ENCODE measurements at regions not wholly inside any gene's neighbourhood (a gene's known extent, or its start where the extent isn't known, plus 50 kb on each side); places are given as distances from the start of the nearest gene placed in this dataset.
A peak's percentile ranks its signal among the peaks of the same experiment; 100 is the strongest.
"Not testable (repeated sequence)": the region's sequence is repeated elsewhere in the genome, so short reads cannot be mapped to it uniquely, and the experiment has no call there.

DNA sequence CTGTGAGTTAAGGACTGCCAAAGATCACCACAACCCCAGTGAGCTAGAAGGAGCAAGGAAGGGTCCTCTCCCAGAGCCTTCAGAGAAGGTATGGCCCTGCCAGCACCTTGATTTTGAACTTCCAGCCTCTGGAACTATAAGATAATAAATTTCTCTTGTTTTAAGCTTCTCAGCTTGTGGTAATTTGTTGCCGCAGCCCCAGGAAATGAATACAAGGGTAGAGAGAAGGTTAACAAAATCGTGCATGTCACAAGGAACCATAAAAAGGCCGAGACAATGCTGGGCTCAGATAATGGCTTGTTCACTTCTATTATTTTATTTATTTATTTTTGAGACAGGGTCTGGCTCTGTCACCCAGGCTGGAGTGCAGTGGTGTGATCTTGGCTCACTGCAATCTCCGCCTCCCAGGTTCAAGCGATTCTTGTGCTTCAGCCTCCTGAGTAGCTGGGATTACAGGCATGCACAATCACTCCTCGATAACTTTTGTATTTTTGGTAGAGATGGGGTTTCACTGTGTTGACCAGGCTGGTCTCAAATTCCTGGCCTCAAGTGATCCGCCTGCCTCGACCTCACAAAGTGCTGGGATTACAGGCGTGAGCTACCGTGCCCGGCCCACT, 71.5 kb downstream of the WSB1 start:
- DNase-seq (ENCODE audit: low spot score): not testable (repeated sequence)

GRCh38 chr17:27366437-27366836, 72.5 kb downstream of the WSB1 start:
- DNase-seq (ENCODE audit: low spot score): no peak

DNA sequence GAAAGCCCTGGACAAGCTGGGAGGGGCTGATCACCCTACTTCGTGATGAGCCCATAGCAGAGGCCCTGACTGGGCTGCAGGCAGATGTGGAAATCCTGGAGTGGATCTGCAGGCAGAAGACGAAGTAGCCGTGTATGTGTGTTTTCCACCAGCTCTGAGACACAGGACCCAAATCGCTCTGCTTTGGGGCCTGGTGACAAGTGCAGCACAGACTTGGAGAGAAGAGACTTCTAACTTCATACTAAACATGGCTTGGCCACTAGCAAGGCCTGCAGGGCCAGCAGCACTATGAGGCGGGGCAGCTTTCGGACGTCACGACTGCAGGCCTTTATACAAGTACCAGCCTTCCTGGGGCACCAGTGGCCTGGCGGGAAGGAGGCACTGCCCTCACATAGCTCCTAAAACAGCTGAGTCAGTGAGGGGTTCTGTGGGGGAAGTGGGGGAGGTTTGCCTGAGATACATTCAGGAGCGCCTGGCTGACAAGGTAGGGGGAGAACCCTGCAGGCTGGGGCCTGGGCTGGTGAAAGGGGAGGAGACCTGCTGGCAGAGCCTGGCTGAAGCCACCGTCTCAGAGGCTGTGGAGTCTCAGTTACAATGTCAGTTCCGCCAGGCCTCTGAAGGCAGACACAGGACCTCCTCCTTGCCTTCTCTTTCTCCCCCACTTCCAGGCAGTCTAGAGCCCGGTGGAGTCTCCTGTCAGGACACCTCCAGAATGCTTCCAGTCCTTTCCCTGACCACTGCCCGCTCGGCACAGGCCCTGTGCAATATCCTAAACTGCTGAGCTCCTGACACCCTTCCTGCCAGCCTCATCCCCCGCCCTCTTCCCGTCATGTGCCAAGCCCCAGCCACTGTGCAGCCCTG, 73.4 kb downstream of the WSB1 start:
- DNase-seq (ENCODE audit: low spot score): no peak

DNA sequence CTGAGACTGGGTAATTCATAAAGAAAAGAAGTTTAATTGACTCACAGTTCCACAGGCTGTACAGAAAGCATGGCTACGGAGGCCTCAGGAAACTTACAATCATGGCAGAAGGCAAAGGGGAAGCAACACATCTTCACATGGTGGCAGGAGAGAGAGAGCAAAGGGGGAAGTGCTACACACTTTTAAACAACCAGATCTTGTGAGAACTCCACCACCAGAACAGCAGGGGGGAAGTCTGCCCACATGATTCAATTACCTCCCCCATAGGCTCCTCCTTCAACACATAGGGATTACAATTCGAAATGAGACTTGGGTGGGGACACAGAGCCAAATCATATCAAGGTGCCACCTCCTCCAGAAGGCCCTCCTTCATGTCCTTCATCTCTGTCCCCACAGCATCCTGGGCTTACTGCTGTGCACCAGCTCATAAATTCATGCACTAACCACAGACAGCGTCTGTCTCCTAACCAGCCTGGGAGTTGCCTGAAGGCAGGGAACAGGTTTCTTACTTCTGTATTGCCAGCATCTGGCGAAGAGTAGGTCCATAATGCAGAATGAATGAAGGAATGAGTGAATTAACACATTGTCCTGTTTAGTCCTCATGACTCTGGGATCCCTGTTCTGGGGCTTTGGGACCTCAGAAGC, 74.4 kb downstream of the WSB1 start:
- no peak for DNase-seq (ENCODE audit: low spot score)

- DNase-seq (ENCODE audit: low spot score): no peak
These were observed 75.1 kb downstream of the WSB1 start for GRCh38 chr17:27368980-27369379.

DNA sequence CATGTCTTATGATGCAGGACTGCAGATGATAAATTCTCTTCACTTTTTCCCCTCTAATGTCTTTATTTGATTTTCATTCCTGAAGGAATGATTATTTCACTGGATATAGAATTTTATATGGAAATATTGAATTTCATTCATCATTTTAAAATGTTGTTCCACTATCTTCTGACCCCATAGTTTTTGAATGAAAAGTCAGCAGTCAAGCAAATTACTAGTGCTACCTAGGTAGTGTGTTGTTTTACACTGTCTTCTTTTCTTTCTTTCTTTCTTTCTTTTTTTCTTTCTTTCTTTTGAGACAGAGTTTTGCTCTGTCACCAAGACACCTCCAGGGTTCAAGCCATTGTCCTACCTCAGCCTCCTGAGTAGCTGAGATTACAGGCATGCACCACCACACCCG, 76.9 kb downstream of the WSB1 start:
- no peak for DNase-seq (ENCODE audit: low spot score)

- not testable (repeated sequence) for DNase-seq (ENCODE audit: low spot score)
These were observed 79.8 kb downstream of the WSB1 start for GRCh38 chr17:27373695-27374094.

DNA sequence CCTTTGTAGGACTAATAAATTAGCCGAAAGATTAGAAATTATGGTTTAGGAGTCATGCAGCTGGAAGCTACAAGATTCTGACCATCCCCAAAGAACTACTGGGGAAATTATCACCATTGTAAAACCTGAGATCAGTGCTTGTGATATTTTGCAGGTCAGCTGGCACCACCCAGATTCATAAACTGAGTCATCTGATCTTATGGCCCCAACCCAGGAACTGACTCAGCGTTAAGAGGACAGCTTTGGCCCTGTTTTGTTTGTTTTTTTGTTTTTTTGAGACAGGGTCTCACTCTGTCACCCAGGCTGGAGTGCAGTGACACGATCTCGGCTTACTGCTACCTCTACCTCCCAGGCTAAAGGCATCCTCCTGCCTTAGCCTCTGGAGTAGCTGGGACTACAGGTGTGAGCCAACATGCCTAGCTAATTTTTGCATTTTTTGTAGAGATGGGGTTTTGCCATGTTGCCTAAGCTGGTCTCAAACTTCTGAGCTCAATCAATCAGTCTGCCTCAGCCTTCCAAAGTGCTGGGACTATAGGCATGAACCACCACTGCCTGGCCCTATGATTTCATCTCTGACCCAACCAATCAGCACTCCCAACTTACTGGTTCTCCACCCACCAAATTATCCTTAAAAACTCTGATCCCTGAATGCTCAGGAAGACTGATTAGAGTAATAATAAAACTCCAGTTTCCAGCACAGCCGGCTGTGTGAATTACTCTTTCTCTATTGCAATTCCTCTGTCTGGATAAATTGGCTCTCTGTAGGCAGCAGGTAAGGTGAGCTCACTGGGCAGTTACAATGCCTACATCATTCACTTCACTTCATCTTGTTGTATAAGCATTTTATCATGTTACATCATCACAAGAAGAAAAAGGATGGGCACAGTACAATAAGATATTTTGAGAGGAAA, 79.4 kb upstream of the KSR1 start:
- no peak for DNase-seq (ENCODE audit: low spot score)

DNA sequence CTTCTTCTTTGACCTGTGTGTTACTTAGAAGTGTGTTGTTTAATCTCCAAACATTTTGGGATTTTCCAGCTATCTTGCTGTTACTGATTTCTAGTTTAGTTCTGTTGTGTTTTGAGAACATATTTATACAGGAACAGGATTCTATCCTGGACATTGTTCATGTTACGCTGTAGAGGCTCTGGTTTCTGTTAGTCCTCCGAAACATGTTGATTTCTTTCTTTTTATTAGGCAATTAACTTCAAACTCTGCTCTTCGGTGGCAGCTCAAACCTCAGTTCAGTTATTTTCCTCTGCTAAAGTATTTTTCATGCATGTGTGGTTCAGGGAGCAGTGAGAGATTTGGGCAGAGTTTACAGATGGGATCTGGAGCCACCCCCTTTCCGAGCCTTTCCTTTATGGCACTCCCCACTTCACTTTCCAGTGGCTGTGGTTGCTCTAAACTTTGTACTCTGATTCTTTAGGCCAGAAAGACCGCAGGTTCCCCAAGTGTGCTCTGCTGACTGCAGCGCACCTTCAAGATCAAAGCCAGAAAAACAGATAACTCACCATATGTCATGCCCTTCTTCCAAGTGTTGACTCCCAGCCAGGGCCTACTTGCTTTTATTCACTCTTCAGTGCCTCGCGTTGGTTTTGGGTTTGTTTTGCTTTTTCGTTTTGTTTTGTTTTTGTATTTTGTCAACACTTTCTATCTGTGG, 77.6 kb upstream of the KSR1 start:
- no peak for DNase-seq (ENCODE audit: low spot score)

GRCh38 chr17:27379888-27380533, 76.2 kb upstream of the KSR1 start:
- peak; percentile 33 for DNase-seq (ENCODE audit: low spot score)

DNA sequence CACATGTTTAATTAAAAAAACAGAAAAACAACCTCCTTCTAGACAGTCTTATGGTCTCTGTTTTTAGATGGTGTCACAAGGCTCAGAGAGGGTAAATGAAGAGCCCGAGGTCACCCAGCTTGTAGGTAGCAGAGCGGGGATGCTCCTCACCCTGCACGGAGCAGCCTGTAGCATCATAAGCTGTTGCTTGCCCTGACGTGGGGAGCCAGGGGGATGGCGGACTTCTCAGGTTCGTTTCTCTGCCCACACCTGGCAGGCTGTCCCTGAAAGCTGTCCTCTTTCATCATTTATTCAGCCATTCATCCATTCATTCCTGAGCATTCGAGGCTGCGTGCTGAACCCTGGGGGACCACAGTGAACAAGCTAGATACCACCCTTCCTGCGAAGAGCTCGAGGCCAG, 75.7 kb upstream of the KSR1 start:
- no peak for DNase-seq (ENCODE audit: low spot score)

DNA sequence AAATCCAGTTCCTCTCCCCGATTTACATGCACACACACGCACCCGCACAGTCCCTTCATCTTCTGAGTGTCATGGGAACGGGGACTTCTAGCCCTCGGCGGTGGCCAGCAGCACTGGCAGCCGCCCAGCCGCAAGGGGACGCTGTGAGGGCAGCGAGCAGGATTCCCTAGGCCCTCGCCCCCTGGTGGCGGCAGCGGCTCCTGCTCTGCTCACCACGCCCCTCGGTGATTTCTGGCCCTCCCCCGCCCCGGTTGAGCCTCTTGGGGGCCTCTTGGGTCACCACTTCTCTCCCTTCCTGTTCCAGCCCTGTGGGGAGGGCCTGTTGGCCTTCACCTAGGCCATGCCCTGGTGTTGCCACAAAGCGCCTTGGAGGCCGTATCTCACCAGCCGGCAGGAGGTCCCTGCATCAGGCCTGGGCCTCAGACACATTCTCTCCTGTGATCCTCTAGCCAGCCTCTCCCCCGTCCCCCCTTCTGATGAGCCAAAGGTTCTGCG, 75.2 kb upstream of the KSR1 start:
- DNase-seq (ENCODE audit: low spot score): peak; percentile 59

DNA sequence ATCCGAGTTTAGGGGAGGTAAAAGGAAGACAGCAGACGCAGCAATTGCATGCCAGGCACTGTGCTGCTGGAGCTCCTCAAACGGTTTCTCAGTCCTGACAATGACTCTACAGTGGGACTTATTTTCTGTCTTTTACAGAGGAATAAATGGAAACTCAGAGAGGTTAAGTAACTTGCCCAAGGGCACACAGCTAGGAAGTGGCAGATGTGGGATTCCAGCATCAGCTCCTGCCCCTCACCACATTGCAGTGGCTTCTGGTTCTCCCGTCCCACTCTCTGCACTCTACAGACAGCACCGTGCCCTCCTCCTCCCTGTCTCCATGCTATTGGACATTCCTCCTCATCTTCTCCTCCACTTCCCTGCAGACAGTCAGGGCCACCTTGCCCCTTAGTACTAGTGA, 74.2 kb upstream of the KSR1 start:
- DNase-seq (ENCODE audit: low spot score): no peak

- no peak for DNase-seq (ENCODE audit: low spot score)
These were observed 72.0 kb upstream of the KSR1 start for GRCh38 chr17:27384261-27384701.

- DNase-seq (ENCODE audit: low spot score): no peak
These were observed 71.5 kb upstream of the KSR1 start for GRCh38 chr17:27384726-27385125.

- no peak for DNase-seq (ENCODE audit: low spot score)
These were observed 70.6 kb upstream of the KSR1 start for GRCh38 chr17:27385626-27386025.

GRCh38 chr17:27386206-27387075, 69.8 kb upstream of the KSR1 start:
- DNase-seq (ENCODE audit: low spot score): no peak

DNA sequence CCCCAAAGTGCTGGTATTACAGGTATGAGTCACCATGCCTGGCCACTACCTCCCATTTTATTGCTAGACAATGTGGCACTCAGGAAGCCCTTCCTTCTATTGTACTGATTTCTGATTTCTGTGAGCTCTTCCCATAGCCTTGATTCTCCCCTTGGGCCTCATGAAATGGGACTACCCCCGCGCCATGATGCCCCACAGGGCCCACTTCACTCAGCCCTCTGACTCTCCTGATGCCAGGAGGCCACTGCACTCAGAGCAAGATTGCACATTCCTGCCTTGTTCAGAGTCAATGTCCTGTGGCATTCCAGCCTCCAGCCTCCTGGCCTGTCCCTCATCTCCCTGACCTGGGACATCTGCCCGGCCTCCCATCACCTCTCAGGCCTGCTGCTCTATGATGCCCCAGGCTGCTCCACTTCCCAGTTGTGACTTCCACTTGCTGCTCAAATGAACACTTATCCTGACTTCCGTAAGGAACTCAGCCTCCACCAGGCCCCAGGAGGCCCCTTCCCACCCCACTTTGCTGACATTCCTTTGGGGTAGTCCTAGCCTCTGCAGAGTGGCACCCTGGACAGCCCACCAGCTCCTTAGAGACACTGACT, 66.6 kb upstream of the KSR1 start:
- no peak for DNase-seq (ENCODE audit: low spot score)

DNA sequence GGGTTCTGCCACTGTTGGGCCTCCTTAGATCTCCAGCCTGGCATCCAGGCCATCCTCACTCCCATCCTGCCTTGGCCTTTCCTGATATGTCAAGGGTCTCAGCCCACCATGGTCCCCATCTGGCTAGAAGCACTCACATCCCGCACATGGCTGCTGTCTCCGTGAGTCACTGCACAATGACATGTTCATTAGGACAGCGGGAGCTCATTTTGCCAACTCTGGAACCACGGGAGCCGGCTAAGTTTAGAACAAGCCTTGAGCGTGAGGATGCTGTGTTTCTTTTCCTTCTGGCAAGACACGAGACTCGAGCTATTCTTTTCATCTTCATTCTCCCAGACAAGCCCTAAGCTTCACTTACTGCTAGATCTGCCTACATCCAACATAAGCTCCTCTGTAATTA, 65.7 kb upstream of the KSR1 start:
- DNase-seq (ENCODE audit: low spot score): no peak

Measured in SW480 (cell line).